AG09319 (cell line): ENCODE measurements at regions not wholly inside any gene's neighbourhood (a gene's known extent, or its start where the extent isn't known, plus 50 kb on each side); places are given as distances from the start of the nearest gene placed in this dataset.
"Not testable (repeated sequence)": the region's sequence is repeated elsewhere in the genome, so short reads cannot be mapped to it uniquely, and the experiment has no call there.

Source experiments
- DNase-seq: peaks from one replicate; pipeline ENCODE4 v3.0.0-alpha.2; 2010; ENCODE audit warnings: low read depth; ENCODE audit errors: extremely low read depth
- TF ChIP-seq, protein P1 (sequence below): IDR thresholded peaks from 2 replicates; pipeline ENCODE4 v1.5.1; 2011; ENCODE audit warnings: low read depth, mild to moderate bottlenecking, inconsistent platforms, low read length, moderate library complexity

DNA sequence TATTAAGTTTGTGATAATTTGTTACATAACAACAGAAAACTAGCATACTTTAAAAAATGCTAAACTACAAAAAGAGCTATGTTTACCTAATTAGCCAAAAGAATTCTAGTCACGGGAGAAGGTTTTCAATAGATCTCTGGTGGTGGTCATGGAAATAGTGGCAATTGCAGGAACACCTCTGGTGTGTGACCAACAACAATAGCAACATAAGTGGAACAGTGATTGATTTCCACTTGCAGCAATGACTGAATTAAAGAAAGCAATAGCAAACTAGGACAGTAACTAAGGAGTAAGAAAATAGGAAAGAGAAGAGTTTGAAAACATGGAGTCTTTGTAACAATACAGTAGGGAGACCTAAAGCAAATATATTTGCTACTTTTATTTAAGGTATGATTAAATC, 171.3 kb upstream of the ADGRL4 start:
- DNase-seq: no peak
- TF ChIP-seq, protein P1, sequence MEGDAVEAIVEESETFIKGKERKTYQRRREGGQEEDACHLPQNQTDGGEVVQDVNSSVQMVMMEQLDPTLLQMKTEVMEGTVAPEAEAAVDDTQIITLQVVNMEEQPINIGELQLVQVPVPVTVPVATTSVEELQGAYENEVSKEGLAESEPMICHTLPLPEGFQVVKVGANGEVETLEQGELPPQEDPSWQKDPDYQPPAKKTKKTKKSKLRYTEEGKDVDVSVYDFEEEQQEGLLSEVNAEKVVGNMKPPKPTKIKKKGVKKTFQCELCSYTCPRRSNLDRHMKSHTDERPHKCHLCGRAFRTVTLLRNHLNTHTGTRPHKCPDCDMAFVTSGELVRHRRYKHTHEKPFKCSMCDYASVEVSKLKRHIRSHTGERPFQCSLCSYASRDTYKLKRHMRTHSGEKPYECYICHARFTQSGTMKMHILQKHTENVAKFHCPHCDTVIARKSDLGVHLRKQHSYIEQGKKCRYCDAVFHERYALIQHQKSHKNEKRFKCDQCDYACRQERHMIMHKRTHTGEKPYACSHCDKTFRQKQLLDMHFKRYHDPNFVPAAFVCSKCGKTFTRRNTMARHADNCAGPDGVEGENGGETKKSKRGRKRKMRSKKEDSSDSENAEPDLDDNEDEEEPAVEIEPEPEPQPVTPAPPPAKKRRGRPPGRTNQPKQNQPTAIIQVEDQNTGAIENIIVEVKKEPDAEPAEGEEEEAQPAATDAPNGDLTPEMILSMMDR: no peak

DNA sequence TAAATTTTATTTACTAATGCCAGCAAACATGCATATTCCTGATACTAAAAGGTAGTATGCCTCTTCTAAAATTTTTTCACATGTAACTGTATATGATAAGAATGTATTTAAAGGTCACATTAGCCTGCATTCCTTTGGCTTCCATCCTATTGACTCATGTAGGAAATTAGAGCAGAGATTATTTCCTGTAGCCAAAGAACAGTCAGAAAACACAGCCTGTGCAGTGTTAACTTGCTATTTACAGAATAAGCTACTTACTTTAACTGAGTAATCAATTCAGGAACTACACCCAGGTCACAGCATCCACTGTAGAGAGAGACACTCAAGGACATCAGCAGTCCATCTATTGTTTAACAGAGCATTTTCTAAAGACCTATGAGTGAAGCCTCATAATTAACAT, 154.5 kb upstream of the ADGRL4 start:
- DNase-seq: peak; percentile 7
- TF ChIP-seq, protein P1: no peak

DNA sequence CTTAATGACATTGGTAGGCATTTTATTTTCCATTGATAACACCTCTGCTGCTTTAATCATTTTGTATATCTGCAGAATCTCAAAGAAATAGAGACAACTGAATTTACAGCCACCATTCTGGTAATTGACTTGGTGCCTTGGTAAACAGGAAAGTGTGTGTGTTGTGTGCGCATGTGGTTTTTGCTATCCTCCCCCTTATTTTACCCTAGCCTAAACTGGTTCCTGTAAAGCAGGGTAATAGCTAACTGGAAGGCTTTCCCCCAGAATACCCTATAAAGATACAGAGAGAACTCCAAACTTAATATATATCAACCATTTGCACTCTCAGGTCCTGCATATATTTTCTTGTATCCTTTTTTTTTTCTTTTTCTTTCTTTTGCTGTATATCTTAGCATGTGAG, 149.5 kb upstream of the ADGRL4 start:
- DNase-seq: no peak
- TF ChIP-seq, protein P1: no peak

DNA sequence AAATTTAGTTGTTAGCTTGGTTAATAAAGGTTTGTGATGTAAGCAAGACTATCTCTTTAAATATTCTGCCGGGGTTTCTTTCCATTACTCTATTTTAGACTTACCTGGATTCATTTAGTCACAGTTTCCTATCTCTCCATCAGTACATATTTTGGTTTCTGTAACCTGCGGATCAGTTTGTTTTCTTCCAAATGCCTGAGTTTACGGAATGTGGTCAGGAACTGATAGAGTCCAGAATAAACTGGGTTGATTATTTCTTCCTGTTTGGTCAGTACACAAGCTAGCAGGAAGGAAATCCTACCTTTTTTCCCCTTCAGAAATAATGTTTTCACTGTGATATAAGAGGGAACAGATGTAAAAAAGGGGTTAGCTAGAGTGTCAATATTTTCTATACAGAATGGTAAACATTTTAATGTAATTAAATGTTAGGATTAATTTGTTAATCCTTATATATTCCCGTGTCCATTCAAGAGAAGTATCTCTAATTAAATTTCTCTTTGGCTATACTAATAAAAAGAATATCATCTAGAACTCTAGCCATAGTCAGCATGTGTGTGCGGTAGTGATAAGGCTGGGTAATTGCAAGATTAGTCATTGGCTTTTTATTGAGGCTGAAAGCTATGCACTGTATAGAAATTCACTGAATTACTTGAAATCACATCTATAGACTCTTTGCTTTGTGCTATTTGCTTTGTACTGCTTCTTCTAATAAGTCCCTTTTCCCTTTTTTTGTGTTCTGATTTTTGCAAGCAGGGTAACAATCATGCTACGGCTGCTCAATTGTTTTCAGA, 144.7 kb upstream of the ADGRL4 start:
- TF ChIP-seq, protein P1: no peak
- no peak for DNase-seq

DNA sequence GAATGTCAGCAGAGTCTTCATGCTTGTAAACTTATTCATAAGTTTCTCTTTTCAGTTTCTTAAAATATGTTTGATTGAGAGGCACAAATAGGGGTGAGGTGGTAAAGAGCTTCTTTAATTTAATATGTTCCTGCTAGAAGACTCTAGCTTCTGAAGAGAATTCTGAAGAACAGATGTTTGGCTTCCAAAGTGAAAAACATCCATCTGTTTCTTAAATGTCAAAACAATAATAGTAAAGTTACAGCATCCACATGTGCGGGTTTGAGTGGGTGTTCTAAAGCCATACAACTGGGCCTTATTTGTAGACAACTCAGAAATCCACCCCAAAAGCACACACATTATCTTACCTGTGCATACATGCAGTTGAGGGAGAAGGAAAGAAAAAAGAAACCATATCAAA, 144.0 kb upstream of the ADGRL4 start:
- no peak for DNase-seq
- TF ChIP-seq, protein P1: no peak

DNA sequence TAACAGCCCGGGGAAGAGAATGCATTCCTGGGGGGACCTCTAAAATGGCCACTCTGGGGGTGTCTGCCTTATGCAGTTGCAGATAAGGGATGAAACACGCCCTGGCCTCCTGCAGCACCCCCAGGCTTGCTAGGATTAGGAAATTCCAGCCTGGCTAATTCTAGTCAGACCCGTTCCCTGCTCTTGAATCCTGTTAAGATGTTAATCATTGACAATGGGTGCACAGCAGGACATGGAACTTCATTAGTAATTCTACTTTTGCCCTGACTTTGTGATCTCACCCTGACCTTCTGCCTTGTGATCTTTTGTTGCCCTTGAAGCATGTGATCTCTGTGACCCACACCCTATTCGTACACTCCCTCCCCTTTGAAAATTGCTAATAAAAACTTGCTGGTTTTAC, 131.7 kb upstream of the ADGRL4 start:
- DNase-seq: not testable (repeated sequence)

DNA sequence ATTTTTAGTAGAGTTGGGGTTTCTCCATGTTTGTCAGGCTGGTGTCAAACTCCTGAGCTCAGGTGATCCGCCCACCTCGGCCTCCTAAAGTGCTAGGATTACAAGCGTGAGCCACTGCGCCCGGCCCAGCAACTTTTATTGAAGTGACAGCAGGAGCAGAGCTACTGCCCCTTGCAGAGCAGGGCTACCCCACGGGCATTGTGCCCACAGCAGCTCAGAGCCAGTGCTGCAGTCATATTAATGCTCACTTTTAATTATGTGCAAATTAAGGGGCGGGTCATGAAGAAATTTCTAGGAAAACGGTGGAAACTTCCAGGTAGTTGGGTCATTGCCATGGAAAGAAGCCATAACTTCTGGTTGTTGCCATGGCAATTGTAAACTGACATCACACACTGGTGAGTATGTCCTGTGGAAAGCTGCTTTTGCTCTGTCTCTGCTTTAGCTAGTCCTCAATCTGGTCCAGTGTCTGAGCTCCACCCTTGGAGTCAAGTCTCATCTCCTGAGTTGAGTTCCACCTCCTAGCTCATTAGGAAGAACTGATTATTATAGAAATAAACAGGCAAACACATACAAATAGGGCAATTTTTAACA, 127.3 kb upstream of the ADGRL4 start:
- no peak for DNase-seq
- TF ChIP-seq, protein P1: no peak
